GF-D8 (cell line): ENCODE measurements at regions not wholly inside any gene's neighbourhood (a gene's known extent, or its start where the extent isn't known, plus 50 kb on each side); places are given as distances from the start of the nearest gene placed in this dataset.

ENCODE experiments used
- DNase-seq: peaks from one replicate; lab custom pipeline; 2025; lab: John Stamatoyannopoulos, UW

GRCh38 chr5:143730112-143730801 lies 81.7 kb upstream of the HMHB1 start:
- no peak for DNase-seq

DNA sequence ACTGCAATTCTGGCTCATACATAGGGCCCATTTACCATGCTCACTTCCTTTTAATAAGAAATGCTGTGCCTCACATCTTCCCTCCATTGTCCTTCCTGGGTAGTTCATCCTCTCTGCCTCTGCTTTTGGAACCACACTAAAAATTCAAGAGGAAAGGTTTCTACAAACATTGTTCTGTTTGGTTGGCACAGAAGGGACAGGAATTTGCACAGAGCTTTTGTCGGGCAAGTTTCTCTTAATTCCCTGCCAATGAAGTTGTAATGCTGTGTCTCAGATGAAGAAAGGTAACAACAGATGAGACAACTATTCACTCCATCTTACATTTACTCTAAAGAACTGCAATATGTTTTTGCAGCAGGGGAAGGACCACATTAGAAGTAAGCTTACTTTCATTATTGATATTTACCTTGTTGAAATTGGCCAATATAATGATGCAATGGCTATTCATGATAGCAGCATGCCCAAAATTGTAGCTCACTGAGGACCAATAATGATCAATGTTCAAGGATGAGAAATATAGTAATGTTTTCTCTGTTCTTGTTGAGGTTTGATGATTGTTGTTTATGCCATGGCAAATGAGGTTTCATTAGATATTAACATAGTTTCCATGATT lies 82.5 kb upstream of the HMHB1 start:
- DNase-seq, result no peak

DNA sequence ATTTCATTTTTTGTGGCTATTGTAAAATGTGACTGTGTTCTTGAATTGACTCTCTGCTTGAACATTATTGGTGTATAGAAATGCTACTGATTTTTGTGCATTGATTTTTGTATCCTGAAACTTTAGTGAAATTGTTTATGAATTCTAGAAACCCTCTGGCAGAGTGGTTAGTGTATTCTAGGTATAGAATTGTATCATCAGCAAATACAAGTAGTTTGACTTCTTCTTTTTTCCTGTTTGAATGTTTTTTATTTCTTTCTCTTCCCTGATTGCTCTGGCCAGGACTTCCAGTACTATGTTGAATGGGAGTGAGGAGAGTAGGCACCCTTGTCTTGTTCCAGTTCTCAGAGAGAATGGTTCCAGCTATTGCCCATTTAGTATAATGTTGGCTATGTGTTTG lies 88.8 kb upstream of the HMHB1 start:
- no peak for DNase-seq

DNA sequence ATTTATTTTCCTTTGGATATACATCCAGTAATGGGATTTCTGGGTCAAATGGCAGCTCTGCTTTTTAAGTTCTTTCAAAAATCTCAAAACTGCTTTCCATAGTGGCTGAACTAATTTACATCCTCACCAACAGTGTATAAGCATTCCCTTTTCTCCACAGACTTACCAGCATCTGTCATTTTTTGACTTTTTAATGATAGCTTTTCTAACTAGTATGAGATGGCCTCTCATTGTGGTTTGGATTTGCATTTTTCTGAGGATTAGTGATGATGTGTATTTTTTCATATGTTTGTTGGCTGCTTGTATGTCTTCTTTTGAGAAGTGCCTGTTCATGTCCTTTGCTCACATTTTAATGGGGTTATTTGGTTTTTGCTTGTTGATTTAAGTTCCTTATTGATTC lies 90.0 kb upstream of the HMHB1 start:
- no peak for DNase-seq

DNA sequence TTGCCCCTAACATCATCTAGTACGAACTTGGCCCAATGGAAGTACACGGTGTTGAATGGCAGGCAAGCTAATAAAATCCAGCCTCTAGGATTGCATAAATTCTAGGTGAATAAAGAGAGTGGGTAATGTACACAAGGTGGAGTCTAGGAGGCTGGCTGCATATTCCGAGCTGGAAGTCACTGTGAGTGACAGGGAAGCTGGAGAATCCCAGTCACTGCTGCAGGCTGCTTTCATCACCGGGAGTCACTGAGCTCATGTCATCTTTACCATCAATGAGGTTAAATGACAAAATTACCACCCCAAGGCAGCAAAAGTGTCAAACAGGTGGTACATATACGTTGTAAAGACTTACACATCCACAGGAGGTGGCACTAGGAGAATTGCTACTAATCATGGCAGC lies 91.3 kb upstream of the HMHB1 start:
- DNase-seq, result no peak

DNA sequence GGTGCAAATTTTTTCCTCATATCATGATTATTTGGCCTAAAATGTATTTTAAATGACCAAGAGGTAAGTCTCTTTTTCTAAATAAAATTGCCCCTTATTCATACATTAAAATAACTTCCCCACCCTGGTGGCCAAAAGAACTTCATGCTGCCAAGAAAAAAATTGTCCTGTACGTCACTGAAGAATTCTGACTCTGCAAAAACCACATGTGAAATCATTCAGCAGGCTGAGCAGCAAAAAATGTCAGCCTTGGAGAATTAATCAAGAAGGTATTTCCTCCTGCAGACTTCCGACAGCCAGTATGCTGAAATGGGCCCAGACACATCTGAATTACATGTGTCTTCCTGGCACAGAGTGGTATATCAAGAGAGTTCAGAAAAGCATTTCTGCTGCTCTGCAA lies 94.6 kb upstream of the HMHB1 start:
- DNase-seq, result no peak

DNA sequence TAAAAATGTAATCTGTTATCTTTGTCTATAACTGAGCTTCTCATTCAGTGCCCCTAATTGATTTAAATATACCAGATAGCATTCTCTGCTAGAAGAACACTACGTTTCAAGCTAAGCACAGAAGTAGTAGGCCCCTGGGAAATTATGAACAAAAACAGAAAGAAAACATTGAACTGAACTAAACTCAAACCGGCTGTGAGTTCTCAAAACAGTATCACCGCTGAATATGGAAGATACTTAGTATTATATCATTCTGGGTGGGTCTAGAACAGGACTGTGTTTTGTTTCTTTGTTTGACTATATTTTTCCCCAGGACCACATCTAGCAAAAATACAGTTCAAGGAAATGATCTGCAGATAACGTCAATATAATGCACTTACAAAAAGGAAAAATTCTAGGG lies 95.1 kb upstream of the HMHB1 start:
- no peak for DNase-seq

DNA sequence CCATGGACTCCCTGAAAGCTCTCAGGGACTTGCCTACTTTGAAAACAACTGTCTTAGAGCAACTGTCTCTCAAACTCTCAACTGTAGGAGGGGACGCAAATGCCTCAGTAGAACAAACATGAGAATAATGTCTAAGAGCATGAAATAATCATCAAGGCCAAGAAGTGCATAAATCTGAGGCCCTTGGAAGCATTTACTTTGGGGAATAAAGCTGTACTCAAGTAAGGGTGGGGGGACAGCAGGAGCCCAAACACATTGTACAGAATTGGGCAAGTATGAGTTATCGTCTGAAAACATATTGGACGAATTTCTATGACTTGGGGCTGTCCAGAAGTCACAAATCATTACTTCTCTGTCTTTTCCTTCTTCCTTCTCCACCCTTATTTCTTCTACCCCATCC lies 96.3 kb upstream of the HMHB1 start:
- no peak for DNase-seq

GRCh38 chr5:143714629-143715028 lies 97.3 kb upstream of the HMHB1 start:
- no peak for DNase-seq

GRCh38 chr5:143713047-143714003 lies 98.6 kb upstream of the HMHB1 start:
- DNase-seq, result no peak

DNA sequence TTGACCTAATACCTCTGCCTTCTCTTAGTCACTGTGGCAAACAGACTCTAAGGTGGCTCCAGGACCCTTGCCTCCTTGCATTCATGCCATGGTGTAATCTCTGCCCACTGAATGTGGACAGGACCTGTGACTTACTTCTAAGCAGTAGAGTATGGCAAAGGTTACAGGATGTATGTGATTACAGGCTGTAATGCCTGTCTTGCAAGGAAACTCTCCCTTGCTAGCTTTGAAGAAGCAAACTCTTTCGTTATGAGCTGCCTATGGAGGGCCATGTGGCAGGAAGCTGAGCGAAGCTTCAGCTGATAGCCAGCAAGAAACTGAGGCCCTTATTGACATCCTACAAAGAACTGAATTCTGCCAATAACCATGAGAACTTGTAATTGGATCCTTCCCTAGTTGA lies 103.3 kb upstream of the HMHB1 start:
- no peak for DNase-seq

GRCh38 chr5:143707806-143708205 lies 104.2 kb upstream of the HMHB1 start:
- no peak for DNase-seq

DNA sequence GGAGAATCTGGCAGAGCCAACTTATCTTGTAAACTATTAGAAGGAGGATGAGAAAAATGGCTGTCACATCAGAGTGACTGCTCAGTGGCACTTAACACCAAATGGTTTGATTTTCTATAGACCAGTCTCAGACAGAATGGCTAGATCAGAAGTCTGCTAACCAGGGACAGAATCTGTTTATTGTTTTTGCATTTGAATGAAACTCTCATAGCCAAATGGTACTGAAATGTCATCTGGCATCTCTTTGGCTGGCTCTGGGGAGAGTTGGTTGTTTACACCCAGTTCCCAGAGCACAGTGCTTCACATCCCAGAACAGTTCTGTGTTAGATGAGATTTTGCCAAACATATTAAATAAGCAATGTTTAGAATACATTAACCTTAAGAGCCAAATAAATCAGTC lies 106.6 kb upstream of the HMHB1 start:
- no peak for DNase-seq

DNA sequence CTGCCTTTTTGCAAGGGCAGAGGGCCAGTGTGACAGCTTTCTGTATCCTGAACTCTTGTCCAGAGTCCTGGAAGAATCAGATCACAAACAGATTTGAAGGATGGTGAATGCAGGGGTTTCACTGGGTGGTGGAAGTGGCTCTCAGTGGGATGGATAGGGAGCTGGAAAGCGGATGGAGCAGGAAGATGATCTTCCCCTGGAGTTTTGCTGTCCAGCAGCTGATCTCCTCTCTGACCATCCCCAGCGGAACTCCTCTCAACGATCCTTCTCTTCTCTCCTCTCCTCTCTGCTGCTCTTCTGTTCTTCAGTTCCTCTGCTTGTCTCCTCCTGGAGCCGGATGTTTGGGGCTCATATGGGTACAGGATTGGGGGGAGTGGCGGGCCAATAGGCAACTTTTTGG lies 108.3 kb upstream of the HMHB1 start:
- DNase-seq, result no peak

DNA sequence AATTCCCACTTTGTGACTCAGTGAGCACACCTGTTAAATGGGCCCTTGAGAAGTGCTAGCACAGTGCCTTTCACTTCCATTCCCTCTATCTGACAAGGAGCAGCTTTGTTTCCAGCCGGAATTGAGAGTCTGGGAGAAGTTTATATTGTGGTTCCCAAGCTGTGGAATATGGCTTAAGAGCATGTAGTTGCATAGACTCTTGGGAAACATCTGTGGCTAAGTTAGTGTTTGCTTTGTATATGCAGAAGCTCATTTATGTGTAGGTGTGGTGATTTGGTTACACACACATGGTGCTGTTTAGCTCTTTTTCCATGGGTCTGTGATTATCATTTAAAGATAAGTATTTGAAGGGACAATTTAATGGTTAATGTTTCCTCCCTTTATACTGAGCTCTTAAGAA lies 110.5 kb upstream of the HMHB1 start:
- DNase-seq, result no peak

DNA sequence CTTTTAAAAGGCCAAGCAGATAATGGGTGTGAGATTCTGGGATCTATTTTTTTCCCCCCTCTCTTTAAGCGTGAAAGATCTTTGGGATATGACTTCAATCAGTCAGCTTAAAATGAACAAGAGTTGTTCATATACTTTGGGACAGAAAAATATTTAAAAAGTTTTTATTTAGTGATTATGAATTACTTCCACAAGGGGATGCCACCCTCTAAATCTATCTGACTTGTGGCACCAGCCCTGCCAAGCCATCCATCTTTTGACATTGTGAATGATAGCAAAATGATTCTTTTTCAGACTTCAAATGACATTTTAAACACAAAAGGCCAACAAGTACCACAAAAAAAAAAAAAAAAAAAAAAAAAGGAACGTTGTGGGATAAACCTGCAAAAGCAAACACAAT lies 111.0 kb upstream of the HMHB1 start:
- DNase-seq, result no peak

DNA sequence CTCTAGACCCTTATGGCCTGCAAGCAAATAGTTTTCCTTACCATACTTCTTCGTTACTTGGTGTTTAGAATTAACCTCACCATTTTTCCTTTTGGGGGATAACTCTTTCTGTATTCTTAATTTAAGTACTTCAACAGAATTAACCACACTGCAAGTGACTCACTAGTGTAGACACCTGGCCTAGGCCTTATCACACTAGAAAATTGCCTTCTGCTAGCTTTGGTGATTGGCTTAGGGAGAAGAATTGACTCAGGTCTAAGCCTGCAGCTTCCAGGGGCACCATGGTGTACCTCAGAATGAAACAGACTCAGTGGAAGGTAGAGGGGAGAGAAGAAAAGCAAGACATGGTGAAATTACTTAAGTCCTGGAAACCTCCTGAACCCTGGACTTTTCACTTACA lies 112.8 kb upstream of the HMHB1 start:
- no peak for DNase-seq

GRCh38 chr5:143698574-143698973 lies 113.4 kb upstream of the HMHB1 start:
- DNase-seq, result no peak

- no peak for DNase-seq
Observed at GRCh38 chr5:143696921-143697320, 115.0 kb upstream of the HMHB1 start.

- DNase-seq, result no peak
Observed at GRCh38 chr5:143695941-143696340, 116.0 kb upstream of the HMHB1 start.

- DNase-seq, result no peak
Observed at GRCh38 chr5:143695244-143695864, 116.6 kb upstream of the HMHB1 start.

GRCh38 chr5:143694357-143694756 lies 117.6 kb upstream of the HMHB1 start:
- DNase-seq, result no peak
